ENCODE measurements at regions not wholly inside any gene's neighbourhood (a gene's known extent, or its start where the extent isn't known, plus 50 kb on each side); places are given as distances from the start of the nearest gene placed in this dataset.

- TF ChIP-seq ZNF580 (tag by site-specific recombination; IDR thresholded peaks at IDR 0.05): no peak
- TF ChIP-seq ZNF76 (tag by site-specific recombination; IDR thresholded peaks at IDR 0.05; ENCODE audit: borderline replicate concordance, low read depth): no peak
- TF ChIP-seq ZNF132 (tag by site-specific recombination; IDR thresholded peaks at IDR 0.05; ENCODE audit: borderline replicate concordance): no peak
- TF ChIP-seq PRDM6 (tag by site-specific recombination; IDR thresholded peaks at IDR 0.05): no peak
- TF ChIP-seq ZNF398 (tag by site-specific recombination; IDR thresholded peaks at IDR 0.05): no peak
These were observed 1138.0 kb upstream of the SLC10A2 start (continued) for GRCh38 chr13:104204177-104204576.

GRCh38 chr13:104198801-104199200 is 1132.6 kb upstream of the SLC10A2 start:
- Histone ChIP-seq H3K9me3 (ENCODE audit: control insufficient read depth, insufficient read depth, low read depth, low read length) (no peaks in the 10 kb centered on the region), H3K4me1 (ENCODE audit: control insufficient read depth, insufficient read depth, low read length) (no peaks in the 10 kb centered on the region), H3K4me3 (ENCODE audit: low read depth, low read length) (no peak overlapping the region), H3K27ac (ENCODE audit: extremely low read depth, low read depth, low read length) (no peak overlapping the region), H3K36me3 (ENCODE audit: control insufficient read depth in 2 of 2, insufficient read depth in 1 of 2, low read length in 2 of 2) (no peaks in the 10 kb centered on the region)
- TF ChIP-seq GFI1B (tag by site-specific recombination; IDR thresholded peaks at IDR 0.05) (no peak), ZFP41 (tag by site-specific recombination; IDR thresholded peaks at IDR 0.05; ENCODE audit: borderline replicate concordance) (no peak), ZNF629 (tag by site-specific recombination; IDR thresholded peaks at IDR 0.05) (no peak), ZIC2 (tag by site-specific recombination; IDR thresholded peaks at IDR 0.05) (no peak), HOXC10 (CRISPR knock-in tag; IDR thresholded peaks at IDR 0.05) (no peak), SP7 (tag by site-specific recombination; IDR thresholded peaks at IDR 0.05) (no peak), ZNF596 (tag by site-specific recombination; IDR thresholded peaks at IDR 0.05) (no peak), ZNF266 (tag by site-specific recombination; IDR thresholded peaks at IDR 0.05; ENCODE audit: low read depth) (no peak), ZNF274 (IDR thresholded peaks at IDR 0.05; ENCODE audit: low read length) (no peak), ZNF274 (tag by site-specific recombination; IDR thresholded peaks at IDR 0.05; ENCODE audit: borderline replicate concordance) (no peak), KLF1 (tag by site-specific recombination; IDR thresholded peaks at IDR 0.05) (no peak), ZNF660 (tag by site-specific recombination; IDR thresholded peaks at IDR 0.05) (no peak), ZBTB1 (tag by site-specific recombination; IDR thresholded peaks at IDR 0.05) (no peak), ZNF423 (tag by site-specific recombination; IDR thresholded peaks at IDR 0.05) (no peak), ZNF692 (tag by site-specific recombination; IDR thresholded peaks at IDR 0.05) (no peak)
- ChIA-PET CTCF (no interaction called here), POLR2A (no interaction called here)

- H3K27ac ChIP-seq (ENCODE audit: extremely low read depth, low read depth, low read length): no peak overlapping the region
- no peak overlapping the region for H3K4me3 ChIP-seq (ENCODE audit: low read depth, low read length)
- H3K9me3 ChIP-seq (ENCODE audit: control insufficient read depth, insufficient read depth, low read depth, low read length): no peaks in the 10 kb centered on the region
- no peaks in the 10 kb centered on the region for H3K36me3 ChIP-seq (ENCODE audit: control insufficient read depth in 2 of 2, insufficient read depth in 1 of 2, low read length in 2 of 2)
- CTCF ChIA-PET: no interaction called here
- no peaks in the 10 kb centered on the region for H3K4me1 ChIP-seq (ENCODE audit: control insufficient read depth, insufficient read depth, low read length)
- POLR2A ChIA-PET: no interaction called here
- no peak for TF ChIP-seq ZNF549 (tag by site-specific recombination; IDR thresholded peaks at IDR 0.05)
- TF ChIP-seq ZNF544 (tag by site-specific recombination; IDR thresholded peaks at IDR 0.05): no peak
- no peak for TF ChIP-seq HOXC10 (CRISPR knock-in tag; IDR thresholded peaks at IDR 0.05)
- TF ChIP-seq ZNF596 (tag by site-specific recombination; IDR thresholded peaks at IDR 0.05): no peak
- no peak for TF ChIP-seq KLF17 (tag by site-specific recombination; IDR thresholded peaks at IDR 0.05)
- no peak for TF ChIP-seq ZNF221 (tag by site-specific recombination; IDR thresholded peaks at IDR 0.05; ENCODE audit: borderline replicate concordance)
- TF ChIP-seq ZNF121 (tag by site-specific recombination; IDR thresholded peaks at IDR 0.05): no peak
- TF ChIP-seq HOXD13 (CRISPR knock-in tag; IDR thresholded peaks at IDR 0.05; ENCODE audit: borderline replicate concordance): no peak
These were observed 1130.4 kb upstream of the SLC10A2 start for GRCh38 chr13:104196611-104197010.
